ENCODE measurements at regions not wholly inside any gene's neighbourhood (a gene's known extent, or its start where the extent isn't known, plus 50 kb on each side); places are given as distances from the start of the nearest gene placed in this dataset.

- TF ChIP-seq, protein P1, sequence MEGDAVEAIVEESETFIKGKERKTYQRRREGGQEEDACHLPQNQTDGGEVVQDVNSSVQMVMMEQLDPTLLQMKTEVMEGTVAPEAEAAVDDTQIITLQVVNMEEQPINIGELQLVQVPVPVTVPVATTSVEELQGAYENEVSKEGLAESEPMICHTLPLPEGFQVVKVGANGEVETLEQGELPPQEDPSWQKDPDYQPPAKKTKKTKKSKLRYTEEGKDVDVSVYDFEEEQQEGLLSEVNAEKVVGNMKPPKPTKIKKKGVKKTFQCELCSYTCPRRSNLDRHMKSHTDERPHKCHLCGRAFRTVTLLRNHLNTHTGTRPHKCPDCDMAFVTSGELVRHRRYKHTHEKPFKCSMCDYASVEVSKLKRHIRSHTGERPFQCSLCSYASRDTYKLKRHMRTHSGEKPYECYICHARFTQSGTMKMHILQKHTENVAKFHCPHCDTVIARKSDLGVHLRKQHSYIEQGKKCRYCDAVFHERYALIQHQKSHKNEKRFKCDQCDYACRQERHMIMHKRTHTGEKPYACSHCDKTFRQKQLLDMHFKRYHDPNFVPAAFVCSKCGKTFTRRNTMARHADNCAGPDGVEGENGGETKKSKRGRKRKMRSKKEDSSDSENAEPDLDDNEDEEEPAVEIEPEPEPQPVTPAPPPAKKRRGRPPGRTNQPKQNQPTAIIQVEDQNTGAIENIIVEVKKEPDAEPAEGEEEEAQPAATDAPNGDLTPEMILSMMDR (IDR thresholded peaks at IDR 0.05; ENCODE audit: low read length): peak; percentile 50
- TF ChIP-seq EZH2 (IDR thresholded peaks at IDR 0.05; ENCODE audit: borderline replicate concordance, low read length): no peak
Measured at GRCh38 chr18:47758000-47758399, 172.5 kb downstream of the SMAD2 start.

Measured in OCI-LY1 (cell line).